HFFc6 (cell line): ENCODE measurements at regions not wholly inside any gene's neighbourhood (a gene's known extent, or its start where the extent isn't known, plus 50 kb on each side); places are given as distances from the start of the nearest gene placed in this dataset.
A peak's percentile ranks its signal among the peaks of the same experiment; 100 is the strongest.

Experiments used
- DNase-seq: peaks from one replicate; pipeline ENCODE4 v3.0.0-alpha.2; 2018
- H3K27ac Mint-ChIP-seq: 2 replicates; pipeline ENCODE4 v1.8.0; 2020; ENCODE audit warnings: mild to moderate bottlenecking, mixed read lengths
- H3K27me3 Mint-ChIP-seq: 2 replicates; pipeline ENCODE4 v1.8.0; 2021; ENCODE audit warnings: mild to moderate bottlenecking, moderate library complexity, mixed read lengths; ENCODE audit not compliant: insufficient read depth
- H3K36me3 Mint-ChIP-seq: 2 replicates; pipeline ENCODE4 v1.8.0; 2021; ENCODE audit warnings: low read depth, mixed read lengths
- H3K4me1 Mint-ChIP-seq: 2 replicates; pipeline ENCODE4 v1.8.0; 2020; ENCODE audit warnings: low read depth, mixed read lengths
- H3K4me3 Mint-ChIP-seq: 2 replicates; pipeline ENCODE4 v1.8.0; 2020; ENCODE audit warnings: mild to moderate bottlenecking, moderate library complexity, mixed read lengths
- H3K9me3 Mint-ChIP-seq: 2 replicates; pipeline ENCODE4 v1.8.0; 2020; ENCODE audit warnings: mild to moderate bottlenecking, mixed read lengths
- TF ChIP-seq, protein P1 (sequence below): fragments of 200-600 bp; sonication (generic); IDR thresholded peaks from 2 replicates; pipeline ENCODE4 v1.5.0; 2021; ENCODE audit warnings: antibody characterized with exemption, mild to moderate bottlenecking

DNA sequence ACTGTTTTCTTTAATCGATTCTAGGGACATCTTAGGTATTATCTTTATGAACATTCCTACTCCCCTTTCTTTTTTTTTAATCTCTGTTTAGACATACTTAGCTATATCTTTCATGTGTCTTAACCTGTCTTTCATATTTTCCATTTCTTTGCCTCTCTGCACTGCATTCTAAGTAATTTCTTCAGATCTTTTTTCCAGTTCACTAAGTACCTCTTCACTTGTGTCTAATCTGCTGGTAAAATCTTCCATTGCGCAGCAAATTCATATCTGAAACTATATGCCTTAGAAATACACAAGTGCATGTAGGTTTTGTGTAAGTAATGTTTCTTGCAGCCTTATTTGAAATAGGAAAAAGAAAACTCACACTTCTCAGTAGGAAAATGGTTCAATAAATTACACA is 165.4 kb upstream of the BTBD3 start:
- TF ChIP-seq, protein P1, sequence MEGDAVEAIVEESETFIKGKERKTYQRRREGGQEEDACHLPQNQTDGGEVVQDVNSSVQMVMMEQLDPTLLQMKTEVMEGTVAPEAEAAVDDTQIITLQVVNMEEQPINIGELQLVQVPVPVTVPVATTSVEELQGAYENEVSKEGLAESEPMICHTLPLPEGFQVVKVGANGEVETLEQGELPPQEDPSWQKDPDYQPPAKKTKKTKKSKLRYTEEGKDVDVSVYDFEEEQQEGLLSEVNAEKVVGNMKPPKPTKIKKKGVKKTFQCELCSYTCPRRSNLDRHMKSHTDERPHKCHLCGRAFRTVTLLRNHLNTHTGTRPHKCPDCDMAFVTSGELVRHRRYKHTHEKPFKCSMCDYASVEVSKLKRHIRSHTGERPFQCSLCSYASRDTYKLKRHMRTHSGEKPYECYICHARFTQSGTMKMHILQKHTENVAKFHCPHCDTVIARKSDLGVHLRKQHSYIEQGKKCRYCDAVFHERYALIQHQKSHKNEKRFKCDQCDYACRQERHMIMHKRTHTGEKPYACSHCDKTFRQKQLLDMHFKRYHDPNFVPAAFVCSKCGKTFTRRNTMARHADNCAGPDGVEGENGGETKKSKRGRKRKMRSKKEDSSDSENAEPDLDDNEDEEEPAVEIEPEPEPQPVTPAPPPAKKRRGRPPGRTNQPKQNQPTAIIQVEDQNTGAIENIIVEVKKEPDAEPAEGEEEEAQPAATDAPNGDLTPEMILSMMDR, result no peak
- Mint-ChIP-seq H3K27me3 (peaks cover 4% of the 10 kb centered on the region), H3K27ac (no peak overlapping the region), H3K36me3 (no peaks in the 10 kb centered on the region), H3K9me3 (no peaks in the 10 kb centered on the region), H3K4me1 (peaks cover 10% of the 10 kb centered on the region), H3K4me3 (no peak overlapping the region)
- DNase-seq, result no peak

DNA sequence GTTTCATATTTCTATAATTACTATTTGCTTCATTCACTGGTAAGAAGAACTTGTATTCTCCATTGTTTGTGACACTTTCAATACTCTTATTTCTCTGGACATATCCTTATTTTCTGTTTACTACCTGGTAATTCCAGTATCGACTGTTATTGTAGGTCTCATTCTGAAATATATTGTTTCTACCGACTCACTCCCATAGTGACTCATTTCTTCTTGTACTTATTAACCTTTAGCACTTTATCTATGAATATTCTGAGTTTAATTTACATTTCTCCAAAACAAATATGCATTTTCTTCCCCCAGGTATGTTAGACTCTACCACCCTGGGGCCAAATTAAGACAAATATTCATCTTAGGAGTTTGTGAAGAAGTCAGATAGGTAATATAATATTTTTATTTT is 164.5 kb upstream of the BTBD3 start:
- no peak overlapping the region for H3K4me3 Mint-ChIP-seq

DNA sequence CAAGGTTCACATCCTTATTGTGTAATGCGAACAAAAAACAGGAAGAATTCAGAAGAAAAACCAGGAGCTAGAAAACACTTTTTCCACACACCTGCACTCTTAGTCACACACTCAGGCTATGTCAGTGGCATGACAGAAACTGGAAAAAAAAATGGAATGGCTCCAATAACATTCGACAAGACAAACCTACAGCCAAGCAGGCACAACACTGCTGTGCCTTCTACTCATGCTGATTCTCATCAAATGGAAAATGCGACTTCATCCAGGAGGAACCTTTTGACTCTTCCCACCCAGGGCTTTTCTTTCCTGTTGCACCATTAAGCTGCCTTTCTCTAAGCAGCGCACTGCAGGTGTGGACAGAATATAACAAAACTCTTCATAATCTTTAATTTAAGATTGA is 163.2 kb upstream of the BTBD3 start:
- peaks cover 10% of the 10 kb centered on the region for H3K4me1 Mint-ChIP-seq
- no peak overlapping the region for H3K27ac Mint-ChIP-seq
- DNase-seq, result no peak
- H3K36me3 Mint-ChIP-seq, result no peaks in the 10 kb centered on the region
- TF ChIP-seq, protein P1, result no peak
- no peaks in the 10 kb centered on the region for H3K9me3 Mint-ChIP-seq
- no peaks in the 10 kb centered on the region; the same call in 1 of the 2 replicates for H3K27me3 Mint-ChIP-seq
- no peak overlapping the region for H3K4me3 Mint-ChIP-seq

More for the DNA sequence above, 164.5 kb upstream of the BTBD3 start:
- Mint-ChIP-seq H3K27ac (no peak overlapping the region), H3K4me1 (peaks cover 10% of the 10 kb centered on the region), H3K9me3 (no peaks in the 10 kb centered on the region), H3K36me3 (no peaks in the 10 kb centered on the region), H3K27me3 (no peaks in the 10 kb centered on the region; the same call in 1 of the 2 replicates)
- TF ChIP-seq, protein P1, result no peak
- no peak for DNase-seq

DNA sequence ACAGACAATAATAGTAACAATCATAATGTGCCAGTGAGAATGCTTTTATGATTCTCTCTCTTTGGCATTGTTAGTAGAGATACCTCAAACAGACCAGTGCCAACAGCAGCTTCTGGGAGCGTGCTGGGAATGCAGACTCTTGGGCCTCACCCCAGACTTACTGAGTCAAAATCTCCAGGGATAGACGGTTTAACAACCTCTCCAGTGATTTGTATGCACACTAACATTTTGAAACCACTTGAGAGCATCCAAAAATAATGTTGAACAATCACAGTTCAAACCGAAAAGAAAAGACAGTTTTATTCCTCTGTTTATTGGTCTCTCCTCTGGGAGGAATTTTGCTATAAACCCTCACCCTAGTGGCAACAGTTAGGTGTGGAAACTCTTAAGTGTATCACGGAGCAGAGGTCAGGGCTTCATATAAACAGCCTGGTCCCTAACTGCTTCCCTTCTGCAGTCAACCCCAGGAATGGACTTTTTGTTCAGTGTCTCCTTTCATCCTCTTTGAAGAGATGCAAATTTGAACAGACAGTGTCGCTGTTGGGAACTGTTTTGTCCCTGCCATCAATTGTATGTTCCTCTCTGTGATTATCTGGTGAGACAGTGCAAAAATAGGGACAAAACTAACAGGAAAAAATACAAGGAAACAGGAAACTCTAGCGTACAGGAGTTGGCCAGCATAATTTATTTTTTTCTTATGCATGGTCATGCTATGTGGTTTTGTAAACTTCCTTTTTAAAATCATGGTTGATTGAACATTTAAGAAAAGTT is 162.4 kb upstream of the BTBD3 start:
- Mint-ChIP-seq H3K4me1 (peaks cover 10% of the 10 kb centered on the region), H3K36me3 (no peaks in the 10 kb centered on the region), H3K27ac (no peak overlapping the region), H3K27me3 (peaks cover under 1% of the 10 kb centered on the region; the same call in 1 of the 2 replicates), H3K4me3 (peak overlapping the region; percentile 19; the same call in 1 of the 2 replicates), H3K9me3 (no peaks in the 10 kb centered on the region)
- TF ChIP-seq, protein P1, result peak; percentile 41
- DNase-seq, result no peak

DNA sequence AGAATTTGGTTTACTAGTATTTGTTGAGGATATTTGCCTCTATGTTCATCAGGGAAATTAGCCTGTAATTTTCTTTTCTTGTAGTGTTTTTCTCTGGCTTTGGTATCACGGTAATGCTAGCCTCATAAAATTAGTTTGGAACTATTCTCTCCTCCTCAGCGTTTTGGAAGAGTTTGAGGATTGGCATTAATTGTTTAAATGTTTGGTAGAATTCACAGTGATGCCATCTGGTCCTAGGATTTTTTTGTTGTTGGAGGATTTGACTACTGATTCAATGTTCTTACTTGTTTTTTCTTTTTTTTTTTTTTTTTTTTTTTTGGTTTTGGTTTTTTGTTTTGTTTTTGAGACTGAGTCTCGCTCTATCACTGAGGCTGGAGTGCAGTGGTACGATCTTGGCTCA is 156.2 kb upstream of the BTBD3 start:
- DNase-seq, result no peak
- H3K27ac Mint-ChIP-seq, result no peak overlapping the region
- TF ChIP-seq, protein P1, result no peak
- H3K36me3 Mint-ChIP-seq, result no peaks in the 10 kb centered on the region
- no peak overlapping the region for H3K4me3 Mint-ChIP-seq
- H3K9me3 Mint-ChIP-seq, result no peaks in the 10 kb centered on the region
- H3K4me1 Mint-ChIP-seq, result no peaks in the 10 kb centered on the region
- peaks cover 7% of the 10 kb centered on the region for H3K27me3 Mint-ChIP-seq
